ENCODE measurements at regions not wholly inside any gene's neighbourhood (a gene's known extent, or its start where the extent isn't known, plus 50 kb on each side); places are given as distances from the start of the nearest gene placed in this dataset.

GRCh38 chr13:79861731-79862130 lies 380.8 kb downstream of the NDFIP2 start:
- Histone ChIP-seq H3K36me3 (ENCODE audit: control insufficient read depth, insufficient read depth, low read length) (no peaks in the 10 kb centered on the region), H3K27me3 (ENCODE audit: control insufficient read depth, insufficient read depth, low read length) (no peaks in the 10 kb centered on the region), H3K4me3 (ENCODE audit: low read depth, low read length) (no peak overlapping the region)
- no peak for TF ChIP-seq CTCF (IDR thresholded peaks at IDR 0.05; ENCODE audit: insufficient read depth, low read length, poor library complexity, severe bottlenecking)
- DNase-seq (ENCODE audit: low read depth) = no peak

GRCh38 chr13:79860791-79861190 lies 379.8 kb downstream of the NDFIP2 start:
- Histone ChIP-seq H3K4me3 (ENCODE audit: low read depth, low read length) (no peak overlapping the region), H3K36me3 (ENCODE audit: control insufficient read depth, insufficient read depth, low read length) (no peaks in the 10 kb centered on the region)
- no peak for TF ChIP-seq CTCF (IDR thresholded peaks at IDR 0.05; ENCODE audit: insufficient read depth, low read length, poor library complexity, severe bottlenecking)

GRCh38 chr13:79859756-79860155 lies 378.8 kb downstream of the NDFIP2 start:
- Histone ChIP-seq H3K36me3 (ENCODE audit: control insufficient read depth, insufficient read depth, low read length) (no peaks in the 10 kb centered on the region), H3K4me3 (ENCODE audit: low read depth, low read length) (no peak overlapping the region), H3K27me3 (ENCODE audit: control insufficient read depth, insufficient read depth, low read length) (no peaks in the 10 kb centered on the region)
- TF ChIP-seq CTCF (IDR thresholded peaks at IDR 0.05; ENCODE audit: insufficient read depth, low read length, poor library complexity, severe bottlenecking) = no peak
- DNase-seq (ENCODE audit: low read depth) = no peak

More at GRCh38 chr13:79860791-79861190, 379.8 kb downstream of the NDFIP2 start:
- H3K27me3 ChIP-seq (ENCODE audit: control insufficient read depth, insufficient read depth, low read length) = no peaks in the 10 kb centered on the region
- no peak for DNase-seq (ENCODE audit: low read depth)

GRCh38 chr13:79853251-79853650 lies 372.3 kb downstream of the NDFIP2 start:
- DNase-seq (ENCODE audit: low read depth) = no peak
- no peaks in the 10 kb centered on the region for H3K27me3 ChIP-seq (ENCODE audit: control insufficient read depth, insufficient read depth, low read length)
- no peak overlapping the region for H3K4me3 ChIP-seq (ENCODE audit: low read depth, low read length)
- no peak for TF ChIP-seq CTCF (IDR thresholded peaks at IDR 0.05; ENCODE audit: insufficient read depth, low read length, poor library complexity, severe bottlenecking)
- no peaks in the 10 kb centered on the region for H3K36me3 ChIP-seq (ENCODE audit: control insufficient read depth, insufficient read depth, low read length)

- TF ChIP-seq CTCF (IDR thresholded peaks at IDR 0.05; ENCODE audit: insufficient read depth, low read length, poor library complexity, severe bottlenecking) = no peak
- no peak for DNase-seq (ENCODE audit: low read depth)
- Histone ChIP-seq H3K27me3 (ENCODE audit: control insufficient read depth, insufficient read depth, low read length) (no peaks in the 10 kb centered on the region), H3K4me3 (ENCODE audit: low read depth, low read length) (no peak overlapping the region), H3K36me3 (ENCODE audit: control insufficient read depth, insufficient read depth, low read length) (no peaks in the 10 kb centered on the region)
Observed at GRCh38 chr13:79851318-79851717, 370.4 kb downstream of the NDFIP2 start.

- no peaks in the 10 kb centered on the region for H3K27me3 ChIP-seq (ENCODE audit: control insufficient read depth, insufficient read depth, low read length)
- DNase-seq (ENCODE audit: low read depth) = no peak
- H3K4me3 ChIP-seq (ENCODE audit: low read depth, low read length) = no peak overlapping the region
- no peaks in the 10 kb centered on the region for H3K36me3 ChIP-seq (ENCODE audit: control insufficient read depth, insufficient read depth, low read length)
- TF ChIP-seq CTCF (IDR thresholded peaks at IDR 0.05; ENCODE audit: insufficient read depth, low read length, poor library complexity, severe bottlenecking) = no peak
Observed at GRCh38 chr13:79847882-79848592, 367.1 kb downstream of the NDFIP2 start.
